ENCODE measurements at regions not wholly inside any gene's neighbourhood (a gene's known extent, or its start where the extent isn't known, plus 50 kb on each side); places are given as distances from the start of the nearest gene placed in this dataset.
"Not testable (repeated sequence)": the region's sequence is repeated elsewhere in the genome, so short reads cannot be mapped to it uniquely, and the experiment has no call there.

DNA sequence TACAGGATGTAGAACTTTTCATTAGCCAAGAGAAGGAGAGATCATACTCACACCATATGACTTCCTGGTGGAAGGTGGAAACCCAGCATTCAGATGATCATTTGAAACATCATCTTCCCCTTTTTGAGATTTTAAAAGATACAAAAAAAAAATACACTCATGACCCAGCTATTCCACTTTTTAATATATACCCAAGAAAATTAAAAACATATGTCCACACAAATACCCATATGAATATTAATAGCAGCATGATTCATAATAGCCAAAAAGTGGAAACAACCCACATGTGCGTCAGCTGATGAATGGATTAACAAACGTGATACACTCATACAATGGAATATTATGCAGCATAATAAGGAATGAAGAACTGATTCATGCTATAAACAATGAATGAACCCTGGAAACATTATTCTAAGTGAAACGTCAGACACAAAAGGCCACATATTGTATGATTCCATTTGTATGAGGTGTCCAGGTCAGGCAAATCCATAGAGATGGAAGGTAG is 130.0 kb upstream of the SGK1 start:
- DNase-seq: no peak

GRCh38 chr6:134447423-134447822 is 129.5 kb upstream of the SGK1 start:
- no peak for DNase-seq

DNA sequence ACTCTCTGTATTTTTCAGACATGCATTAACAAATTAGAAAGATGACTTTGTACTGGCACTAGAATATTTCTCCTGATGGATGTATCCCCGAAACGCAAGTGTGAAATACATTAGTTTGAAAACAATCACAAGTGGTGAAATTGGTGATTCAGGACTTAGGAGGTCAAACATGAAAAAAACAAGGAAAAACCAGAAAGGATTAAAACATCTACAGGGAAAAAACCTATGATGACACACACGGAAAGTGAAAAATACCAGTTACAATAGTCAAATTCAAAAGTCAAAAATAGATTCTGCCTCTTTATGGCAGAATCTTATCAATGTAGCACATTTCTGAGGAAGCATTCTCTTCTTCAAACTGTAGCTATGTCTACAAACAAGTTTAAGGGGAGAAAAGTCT is 129.0 kb upstream of the SGK1 start:
- DNase-seq: no peak

DNA sequence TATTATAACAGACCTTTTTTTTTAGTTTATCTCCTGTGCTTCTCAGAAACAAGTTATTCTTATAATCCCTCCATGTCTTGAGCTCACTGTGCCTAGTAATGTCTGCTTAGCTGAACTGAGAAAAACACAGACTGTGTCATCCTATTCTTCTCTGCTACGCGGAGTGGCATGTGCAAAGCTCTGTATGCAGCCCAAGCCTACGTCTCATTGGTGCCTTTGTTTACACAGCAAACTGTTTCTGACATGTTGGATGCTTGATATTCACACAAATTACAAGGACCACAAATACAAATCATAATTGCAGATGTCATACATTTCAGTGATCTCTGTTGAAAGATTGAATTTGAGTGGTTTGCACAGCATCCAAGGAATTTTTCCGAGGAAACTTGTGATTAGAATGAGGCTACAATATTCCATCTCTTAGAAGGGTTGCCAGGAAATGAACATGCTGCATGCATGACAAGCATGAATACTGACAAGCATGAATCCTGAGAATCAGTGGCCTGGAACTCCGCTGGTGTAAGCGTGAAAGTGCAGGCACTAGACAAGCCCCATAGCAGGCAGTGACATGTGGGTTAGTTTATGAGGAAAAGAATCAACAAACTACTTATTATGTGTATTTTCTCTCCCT is 128.4 kb upstream of the SGK1 start:
- no peak for DNase-seq

DNA sequence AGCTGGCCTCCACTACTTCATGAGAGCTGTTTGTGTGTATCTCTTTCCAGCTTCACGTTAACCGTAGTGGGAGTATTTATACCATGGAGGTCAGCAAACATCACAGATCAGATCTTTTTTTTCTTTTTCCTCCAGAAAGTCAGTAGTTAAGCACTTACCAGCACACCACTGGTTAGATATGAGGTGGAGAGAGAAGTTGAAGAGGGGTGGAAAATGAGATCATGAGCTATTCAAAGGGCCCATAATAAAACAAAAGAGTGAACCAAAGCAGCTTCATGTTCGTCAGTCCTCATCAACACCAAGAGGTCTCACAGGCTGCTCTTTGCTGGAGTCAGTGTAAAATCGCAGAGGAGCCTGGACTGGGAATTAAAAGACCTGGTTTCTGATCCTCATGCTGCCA is 125.1 kb upstream of the SGK1 start:
- DNase-seq: no peak

- no peak for DNase-seq
Observed at GRCh38 chr6:134442073-134442472, 124.2 kb upstream of the SGK1 start.

- no peak for DNase-seq
Observed at GRCh38 chr6:134438837-134439236, 120.9 kb upstream of the SGK1 start.

- peak; percentile 22 for DNase-seq
Observed at GRCh38 chr6:134437376-134437775, 119.5 kb upstream of the SGK1 start.

DNA sequence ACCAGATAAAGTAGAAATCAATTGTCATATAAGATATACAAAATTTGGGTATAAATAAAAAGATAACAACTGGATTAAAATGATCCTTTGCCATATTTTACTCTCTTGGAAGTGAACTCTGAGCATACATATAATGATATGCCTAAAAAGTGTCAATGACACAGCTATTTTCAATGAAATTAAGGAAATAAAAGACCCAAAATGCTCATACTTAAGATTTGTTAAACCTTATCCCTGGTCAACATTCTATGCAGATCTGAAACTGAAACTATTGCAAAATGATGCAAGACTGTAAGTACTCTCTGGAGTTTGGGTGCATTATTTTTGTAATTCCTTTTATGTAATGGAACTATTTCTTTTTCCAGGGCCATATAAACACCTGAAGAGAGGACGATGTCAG is 119.0 kb upstream of the SGK1 start:
- no peak for DNase-seq

DNA sequence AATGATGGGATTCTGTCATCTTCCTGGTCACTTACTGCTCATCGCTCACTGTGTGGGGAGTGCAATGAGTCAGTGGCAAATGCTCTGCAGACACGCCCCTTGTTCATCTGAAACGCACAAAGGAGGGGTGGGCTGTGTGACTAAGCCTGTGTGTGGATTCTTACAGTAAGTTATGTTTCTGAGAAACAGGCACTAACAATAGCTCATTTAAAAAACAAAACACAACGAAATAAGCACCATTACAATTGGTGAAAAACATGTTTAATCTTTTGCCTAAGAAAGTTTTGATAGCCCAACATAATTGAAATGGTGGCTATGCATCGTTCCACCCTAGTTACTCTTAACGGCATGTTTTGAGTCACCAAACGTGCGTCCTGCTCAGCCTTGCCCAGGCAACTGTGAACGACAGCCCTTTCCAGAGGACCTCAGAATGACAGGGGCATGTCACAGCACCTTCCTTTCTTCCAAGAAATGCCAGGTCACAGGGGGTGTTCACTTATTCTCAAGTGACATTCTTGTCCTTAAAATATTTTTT is 118.4 kb upstream of the SGK1 start:
- peak; percentile 88 for DNase-seq

GRCh38 chr6:134435814-134436280 is 117.9 kb upstream of the SGK1 start:
- DNase-seq: no peak

DNA sequence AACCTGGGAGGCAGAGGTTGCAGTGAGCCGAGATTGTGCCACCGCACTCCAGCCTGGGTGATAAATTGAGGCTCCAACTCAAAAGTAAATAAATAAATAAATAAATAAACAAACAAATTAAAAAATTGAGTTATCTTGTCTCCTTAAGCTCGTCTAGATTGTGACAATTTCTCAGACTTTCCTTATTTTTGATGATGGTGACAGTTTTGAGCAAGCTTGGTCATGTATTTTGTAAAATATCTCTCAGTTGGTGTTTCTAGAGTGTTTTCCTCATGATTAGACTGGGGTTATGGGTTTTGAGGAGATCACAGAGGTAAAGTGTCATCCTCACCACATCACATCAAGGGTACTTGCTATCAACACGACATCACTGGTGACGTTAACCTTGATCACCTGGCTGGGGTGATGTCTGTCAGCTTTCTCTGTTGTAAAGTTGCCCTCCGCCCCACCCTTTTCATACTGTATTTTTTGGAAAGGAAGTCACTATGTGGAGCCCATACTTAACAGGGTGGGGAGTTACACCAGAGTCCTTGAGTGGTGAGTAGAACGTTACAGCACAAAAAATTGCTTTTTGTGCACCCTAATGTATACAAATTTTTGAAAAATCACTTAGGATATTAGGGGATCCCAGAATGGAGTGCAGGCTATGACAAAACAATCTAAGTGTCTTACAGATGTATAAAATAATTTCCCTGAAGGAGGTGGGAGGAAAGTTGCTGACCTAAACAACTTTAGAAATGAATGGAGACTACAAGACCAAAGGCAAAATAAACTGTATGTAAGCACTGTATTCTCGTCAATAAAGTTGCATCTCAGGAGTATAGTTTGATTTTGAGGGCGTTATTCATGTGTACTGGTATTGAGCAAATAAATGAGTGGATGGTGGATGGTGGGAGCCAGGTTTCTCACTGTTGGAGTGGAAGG is 116.4 kb upstream of the SGK1 start:
- no peak for DNase-seq

DNA sequence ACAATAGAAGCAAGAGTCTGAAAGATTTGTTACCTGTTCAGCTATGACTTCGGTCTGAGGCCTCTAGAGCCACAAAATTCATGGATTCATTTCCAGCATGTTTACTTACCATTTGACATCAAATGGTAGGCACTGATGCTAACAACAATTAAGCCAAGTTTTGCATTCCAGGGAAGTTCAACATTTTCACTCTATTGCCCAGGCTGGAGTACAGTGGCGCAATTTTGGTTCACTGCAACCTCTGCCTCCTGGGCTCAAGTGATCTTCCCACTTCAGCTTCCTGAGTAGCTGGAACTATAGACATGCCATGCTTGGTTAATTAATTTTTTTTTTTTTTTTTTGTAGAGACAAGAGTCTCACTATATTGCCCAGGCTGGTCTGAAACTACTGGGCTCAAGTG is 114.1 kb upstream of the SGK1 start:
- DNase-seq: no peak

DNA sequence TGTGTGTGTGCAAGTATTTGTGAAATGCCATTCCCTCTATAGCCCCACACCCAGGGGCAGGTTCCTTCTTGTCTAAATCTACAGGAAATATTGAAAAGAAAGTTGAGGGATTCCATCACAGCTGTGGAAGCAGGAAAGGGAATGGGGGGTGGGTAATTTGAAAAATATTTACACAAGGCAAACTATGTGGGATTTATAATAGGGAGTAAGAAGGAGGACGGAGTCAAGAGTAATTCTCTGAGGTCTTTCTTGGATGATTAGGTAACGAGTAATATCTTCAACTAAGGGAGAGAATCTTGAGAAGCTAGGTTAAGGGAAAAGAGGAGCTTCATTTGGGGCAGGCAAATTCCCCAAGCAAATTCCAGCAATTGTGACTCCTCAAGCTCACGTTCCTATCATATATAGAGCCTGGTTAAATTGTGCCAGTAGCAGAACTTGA is 113.5 kb upstream of the SGK1 start:
- DNase-seq: peak; percentile 74

GRCh38 chr6:134429861-134430380 is 112.0 kb upstream of the SGK1 start:
- DNase-seq: no peak

DNA sequence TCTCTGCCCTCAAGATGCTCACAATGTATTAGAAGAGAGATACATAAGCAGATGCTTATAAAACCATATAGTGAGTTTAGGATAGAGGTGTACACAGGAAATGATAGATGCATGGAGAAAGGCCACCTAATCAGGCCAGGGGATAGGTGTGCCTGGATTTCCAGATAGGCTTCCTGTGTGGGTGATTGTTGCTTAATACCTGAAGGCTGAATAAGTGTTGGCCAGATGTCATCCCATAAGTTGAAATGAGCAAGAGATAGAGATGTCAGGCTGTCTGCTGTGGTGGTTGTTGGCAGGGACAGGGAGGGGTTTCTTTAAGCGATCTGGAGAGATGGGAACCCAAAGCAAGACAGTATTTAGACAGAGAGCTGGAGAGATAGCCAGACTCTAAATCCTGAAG is 109.8 kb upstream of the SGK1 start:
- peak; percentile 57 for DNase-seq

DNA sequence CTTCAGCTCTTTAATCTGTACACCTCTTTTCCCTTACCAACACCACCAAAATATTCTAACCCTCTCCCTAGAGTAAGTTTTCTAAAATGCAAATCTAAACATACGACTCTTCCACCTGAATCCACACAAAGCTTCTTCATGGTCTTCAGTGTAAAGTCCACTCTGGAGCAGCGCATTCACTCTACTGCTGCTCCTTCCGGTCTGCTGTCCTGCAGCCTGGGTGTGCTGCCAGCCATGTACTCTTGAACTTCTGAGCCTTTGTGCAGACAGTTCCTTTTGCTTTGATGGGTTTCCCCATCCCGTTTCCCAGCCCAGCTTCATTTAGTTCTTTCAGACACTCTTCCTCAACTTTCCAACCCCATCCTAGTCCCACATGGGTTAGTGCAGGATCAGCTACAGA is 108.7 kb upstream of the SGK1 start:
- DNase-seq: no peak

DNA sequence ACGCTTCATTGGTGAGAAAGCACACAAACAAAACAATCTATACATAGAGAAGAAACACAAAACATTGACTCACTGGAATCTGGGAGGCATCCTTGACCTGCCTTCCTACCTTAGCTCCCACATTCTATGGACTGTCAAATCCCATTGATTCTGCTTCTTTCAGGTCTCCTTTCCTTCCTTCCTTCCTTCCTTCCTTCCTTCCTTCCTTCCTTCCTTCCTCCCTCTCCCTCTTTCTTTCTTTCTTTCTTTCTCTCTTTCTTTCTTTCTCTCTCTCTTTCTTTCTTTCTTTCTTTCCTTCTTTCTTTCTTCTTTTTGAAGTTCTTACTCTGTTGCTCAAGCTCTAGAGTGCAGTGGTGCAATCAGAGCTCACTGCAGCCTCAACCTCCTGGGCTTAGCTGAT is 108.0 kb upstream of the SGK1 start:
- not testable (repeated sequence) for DNase-seq

DNA sequence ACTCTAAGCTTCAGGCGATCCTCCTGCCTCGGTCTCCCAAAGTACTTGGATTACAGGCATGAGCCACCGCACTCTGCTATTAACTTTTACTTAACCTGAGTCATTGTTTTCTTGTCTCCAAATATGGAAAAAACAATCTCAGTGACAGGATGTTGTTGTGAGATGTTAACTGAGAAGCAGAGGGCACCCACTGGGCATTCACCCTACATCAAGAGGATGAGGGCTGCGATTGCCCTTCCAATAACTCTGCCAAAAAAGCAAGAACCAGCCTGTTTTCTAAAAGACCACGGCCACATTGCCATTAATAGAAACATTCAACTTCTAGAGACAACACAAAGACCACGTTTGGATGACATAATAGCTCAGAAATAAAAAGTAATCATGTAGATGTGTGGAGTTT is 107.6 kb upstream of the SGK1 start:
- no peak for DNase-seq

- no peak for DNase-seq
Observed at GRCh38 chr6:134424798-134425170, 106.9 kb upstream of the SGK1 start.

- no peak for DNase-seq
Observed at GRCh38 chr6:134424165-134424797, 106.4 kb upstream of the SGK1 start.

DNA sequence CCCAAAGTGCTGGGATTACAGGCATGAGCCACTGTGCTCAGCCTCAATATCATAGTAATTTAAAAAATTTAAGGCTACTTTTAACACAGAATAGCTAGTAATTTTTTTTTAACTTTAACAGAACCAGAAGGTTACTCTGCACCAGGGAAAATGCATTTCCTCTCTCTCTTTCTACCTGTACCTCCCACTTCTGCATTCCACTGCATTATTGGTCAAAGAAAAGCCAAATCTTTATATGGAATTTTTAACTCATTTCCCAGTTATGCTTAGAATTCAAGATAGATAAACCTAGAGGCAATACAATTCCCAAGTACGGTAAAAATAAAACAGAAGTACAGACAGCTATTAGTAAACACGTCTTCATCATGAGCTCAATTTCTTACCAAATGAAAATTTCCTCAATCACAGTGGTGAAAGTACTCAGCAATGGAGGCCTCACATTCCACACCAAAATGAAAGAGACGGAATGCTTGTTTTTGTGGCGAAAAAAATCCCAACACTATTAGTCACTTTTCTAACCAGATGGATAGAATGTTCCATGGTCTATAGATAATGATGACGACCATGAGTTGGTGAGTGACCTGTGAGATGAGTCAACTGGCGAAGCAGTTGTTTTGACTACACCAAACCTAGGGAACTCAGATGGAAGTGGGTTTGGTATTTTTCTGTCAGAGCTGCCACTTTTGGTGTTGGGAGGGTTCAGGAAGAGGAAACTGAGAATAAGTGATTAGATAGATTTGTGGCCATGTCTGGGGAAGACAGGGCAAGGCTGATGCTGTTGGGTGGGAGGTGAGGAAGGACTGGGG is 104.7 kb upstream of the SGK1 start:
- peak; percentile 99 for DNase-seq
